Activated naive CD4-positive, alpha-beta T cell treated with anti-CD3 and anti-CD28 coated beads, Interleukin-2, amount 50 U/mL, for 24 hours (primary cell): ENCODE measurements at regions not wholly inside any gene's neighbourhood (a gene's known extent, or its start where the extent isn't known, plus 50 kb on each side); places are given as distances from the start of the nearest gene placed in this dataset.

Experiments used
- H3K27ac Mint-ChIP-seq: one replicate; pipeline ENCODE4 v1.8.0; 2021; ENCODE audit warnings: mild to moderate bottlenecking, mixed read lengths
- H3K27me3 Mint-ChIP-seq: one replicate; pipeline ENCODE4 v1.8.0; 2021; ENCODE audit warnings: mixed read lengths
- H3K36me3 Mint-ChIP-seq: one replicate; pipeline ENCODE4 v1.8.0; 2021; ENCODE audit warnings: mixed read lengths
- H3K4me1 Mint-ChIP-seq: one replicate; pipeline ENCODE4 v1.8.0; 2021; ENCODE audit warnings: mixed read lengths
- H3K4me3 Mint-ChIP-seq: one replicate; pipeline ENCODE4 v1.8.0; 2021; ENCODE audit warnings: mild to moderate bottlenecking, mixed read lengths
- H3K9me3 Mint-ChIP-seq: one replicate; pipeline ENCODE4 v1.8.0; 2021; ENCODE audit warnings: mixed read lengths

DNA sequence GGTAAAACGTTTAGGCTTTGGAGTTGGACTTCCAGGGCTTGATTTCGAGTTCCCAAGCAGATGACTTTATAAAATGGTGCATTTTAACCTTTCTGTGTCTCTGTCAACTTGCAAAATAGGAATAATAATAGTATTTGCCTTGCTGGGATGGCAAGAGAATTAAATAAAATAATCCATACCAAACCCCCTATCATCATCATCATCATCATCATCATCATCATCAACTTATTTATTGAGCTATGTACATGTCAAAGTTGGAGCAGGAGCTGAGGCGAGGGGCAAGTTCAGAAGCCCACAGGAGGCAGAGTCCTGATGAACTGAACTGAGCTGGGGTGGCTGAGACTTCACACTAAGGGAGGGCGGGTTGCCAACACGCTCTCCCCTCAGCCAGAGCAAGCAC is 51.7 kb upstream of the KCNMA1 start:
- no peaks in the 10 kb centered on the region for H3K4me1 Mint-ChIP-seq
- no peaks in the 10 kb centered on the region for H3K36me3 Mint-ChIP-seq
- no peaks in the 10 kb centered on the region for H3K9me3 Mint-ChIP-seq
- no peak overlapping the region for H3K4me3 Mint-ChIP-seq
- peaks cover 5% of the 10 kb centered on the region for H3K27me3 Mint-ChIP-seq
- no peak overlapping the region for H3K27ac Mint-ChIP-seq

DNA sequence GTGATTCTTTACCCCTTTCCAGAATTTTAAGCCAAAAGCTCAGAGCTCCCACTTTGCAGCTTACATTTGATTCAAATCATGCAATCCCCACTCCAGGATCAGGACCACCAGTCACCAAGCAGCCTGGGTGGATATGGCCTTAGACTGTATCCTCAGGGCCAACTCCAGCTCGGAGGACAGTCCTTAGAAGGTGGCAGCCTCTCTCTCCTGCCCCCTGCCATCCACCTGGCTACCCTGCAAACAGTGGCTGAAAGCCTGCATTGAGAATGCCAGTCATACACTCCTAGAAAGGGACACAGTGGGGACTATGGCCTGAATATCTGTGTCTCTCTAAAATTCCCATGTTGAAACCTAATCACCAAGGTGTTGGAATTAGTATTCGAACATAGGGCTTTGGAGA is 50.0 kb upstream of the KCNMA1 start:
- no peak overlapping the region for H3K27ac Mint-ChIP-seq
- no peaks in the 10 kb centered on the region for H3K9me3 Mint-ChIP-seq

More for the DNA sequence above, 50.0 kb upstream of the KCNMA1 start:
- Mint-ChIP-seq H3K27me3 (peaks cover 5% of the 10 kb centered on the region), H3K36me3 (no peaks in the 10 kb centered on the region), H3K4me1 (no peaks in the 10 kb centered on the region), H3K4me3 (no peak overlapping the region)
